GM10266 (cell line): ENCODE measurements at regions not wholly inside any gene's neighbourhood (a gene's known extent, or its start where the extent isn't known, plus 50 kb on each side); places are given as distances from the start of the nearest gene placed in this dataset.
"Not testable (repeated sequence)": the region's sequence is repeated elsewhere in the genome, so short reads cannot be mapped to it uniquely, and the experiment has no call there.

Source experiments
- DNase-seq: peaks from one replicate; pipeline ENCODE4 v3.0.0; 2012; ENCODE audit errors: extremely low spot score
- TF ChIP-seq, protein P1 (sequence below): IDR thresholded peaks from 2 replicates; pipeline ENCODE4 v1.5.1; 2012; ENCODE audit warnings: mild to moderate bottlenecking, low read depth; ENCODE audit not compliant: control insufficient read depth, insufficient read depth; ENCODE audit errors: missing control alignments

DNA sequence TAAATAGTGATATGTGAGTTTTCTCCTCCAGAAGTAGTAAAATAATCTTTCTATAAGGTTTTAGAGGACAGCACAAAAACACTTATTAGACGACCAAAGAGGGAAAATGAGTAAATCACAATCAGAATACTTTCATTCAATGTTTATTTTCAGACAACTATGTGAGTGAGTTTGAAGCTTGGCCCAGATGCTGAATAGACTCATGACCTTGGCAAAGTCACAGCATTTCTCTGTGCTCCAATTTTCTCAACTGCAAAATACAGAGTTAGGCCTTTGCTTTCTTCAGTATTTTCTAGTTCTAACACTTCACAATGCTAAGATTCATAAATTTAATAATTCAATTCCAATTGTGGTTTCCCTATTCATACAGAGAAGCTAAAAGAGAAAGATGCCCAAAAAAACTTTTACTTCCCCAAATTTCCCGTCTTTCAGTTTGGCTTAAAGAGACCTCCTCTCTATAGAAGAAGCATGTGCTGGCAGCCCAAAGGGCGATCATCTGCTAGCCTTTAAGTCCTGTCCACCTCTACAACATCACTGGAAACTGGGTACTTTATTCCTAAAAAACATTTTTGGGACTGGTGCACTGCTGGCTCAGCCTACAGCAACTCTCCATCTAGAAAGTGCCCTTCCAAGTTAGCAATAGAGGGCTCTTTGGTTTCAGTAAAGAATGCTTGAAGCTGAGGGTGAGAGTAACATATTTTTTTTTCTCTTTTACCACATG, 116.8 kb upstream of the GORAB start:
- TF ChIP-seq, protein P1, sequence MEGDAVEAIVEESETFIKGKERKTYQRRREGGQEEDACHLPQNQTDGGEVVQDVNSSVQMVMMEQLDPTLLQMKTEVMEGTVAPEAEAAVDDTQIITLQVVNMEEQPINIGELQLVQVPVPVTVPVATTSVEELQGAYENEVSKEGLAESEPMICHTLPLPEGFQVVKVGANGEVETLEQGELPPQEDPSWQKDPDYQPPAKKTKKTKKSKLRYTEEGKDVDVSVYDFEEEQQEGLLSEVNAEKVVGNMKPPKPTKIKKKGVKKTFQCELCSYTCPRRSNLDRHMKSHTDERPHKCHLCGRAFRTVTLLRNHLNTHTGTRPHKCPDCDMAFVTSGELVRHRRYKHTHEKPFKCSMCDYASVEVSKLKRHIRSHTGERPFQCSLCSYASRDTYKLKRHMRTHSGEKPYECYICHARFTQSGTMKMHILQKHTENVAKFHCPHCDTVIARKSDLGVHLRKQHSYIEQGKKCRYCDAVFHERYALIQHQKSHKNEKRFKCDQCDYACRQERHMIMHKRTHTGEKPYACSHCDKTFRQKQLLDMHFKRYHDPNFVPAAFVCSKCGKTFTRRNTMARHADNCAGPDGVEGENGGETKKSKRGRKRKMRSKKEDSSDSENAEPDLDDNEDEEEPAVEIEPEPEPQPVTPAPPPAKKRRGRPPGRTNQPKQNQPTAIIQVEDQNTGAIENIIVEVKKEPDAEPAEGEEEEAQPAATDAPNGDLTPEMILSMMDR: no peak
- no peak for DNase-seq

DNA sequence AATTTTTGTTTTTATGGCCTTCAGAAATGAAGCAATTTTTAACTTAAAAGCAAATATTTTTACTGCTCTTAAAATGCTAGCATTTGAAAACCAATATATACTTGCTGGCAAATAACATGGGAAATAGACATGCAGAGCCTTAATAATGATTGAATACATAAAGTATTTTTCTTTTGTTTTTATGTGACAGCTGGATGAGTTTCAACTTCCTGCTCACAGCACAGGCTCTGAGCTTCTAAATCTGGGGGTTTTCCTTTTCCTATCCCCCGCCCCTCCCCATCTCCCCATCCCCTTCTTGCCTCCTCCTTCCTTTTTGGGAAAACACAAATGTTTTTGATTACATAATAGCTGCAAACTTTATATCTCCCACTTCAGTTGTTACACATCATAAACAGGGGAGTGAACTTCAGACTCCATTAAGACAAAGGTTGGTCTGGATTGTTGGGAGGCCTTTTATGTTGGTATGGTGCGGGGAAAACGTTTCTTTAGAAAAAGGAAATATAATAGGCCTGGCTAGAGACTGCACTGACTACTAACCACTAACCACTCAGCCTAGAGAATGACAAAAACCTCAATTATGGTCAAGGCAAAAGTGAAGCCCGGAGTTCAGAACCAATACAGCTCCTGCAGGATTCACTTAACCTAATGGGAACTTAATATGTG, 116.1 kb upstream of the GORAB start:
- no peak for DNase-seq

DNA sequence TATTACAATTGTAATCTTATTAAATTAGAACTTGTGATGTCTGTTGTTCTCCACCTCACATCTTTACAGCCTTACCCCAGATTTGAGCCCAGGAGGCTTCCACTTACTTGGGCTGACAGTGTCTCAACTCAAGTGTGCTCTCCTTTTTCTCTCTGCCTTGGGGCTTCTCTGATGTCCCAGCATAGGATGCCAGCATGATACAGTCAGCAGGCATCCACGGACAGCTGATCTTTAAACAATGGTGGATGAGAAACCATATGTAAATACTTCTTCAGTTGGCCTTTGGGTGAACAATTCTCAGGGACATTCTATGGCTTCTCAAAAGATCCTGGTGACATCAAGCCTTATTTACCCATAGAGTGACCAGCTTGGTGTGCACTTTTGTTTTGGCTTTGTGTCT, 107.6 kb upstream of the GORAB start:
- TF ChIP-seq, protein P1: no peak
- no peak for DNase-seq

More for the DNA sequence above, 116.1 kb upstream of the GORAB start:
- TF ChIP-seq, protein P1: no peak

DNA sequence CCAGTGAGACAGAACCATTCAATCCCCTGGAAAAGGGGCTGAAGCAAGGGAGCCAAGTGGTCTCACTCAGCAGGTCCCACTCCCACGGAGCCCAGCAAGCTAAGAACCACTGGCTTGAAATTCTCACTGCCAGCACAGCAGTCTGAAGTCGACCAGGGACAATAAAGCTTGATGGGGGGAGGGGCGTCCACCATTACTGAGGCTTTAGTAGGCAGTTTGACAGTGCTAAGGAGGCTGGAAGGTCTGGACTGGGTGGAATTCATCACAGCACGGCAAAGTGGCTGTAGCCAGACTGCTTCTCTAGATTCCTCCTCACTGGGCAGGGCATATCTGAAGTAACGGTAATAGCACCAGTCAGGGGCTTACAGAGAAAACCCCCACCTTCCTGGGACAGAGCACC, 105.4 kb upstream of the GORAB start:
- no peak for DNase-seq
- TF ChIP-seq, protein P1: no peak

DNA sequence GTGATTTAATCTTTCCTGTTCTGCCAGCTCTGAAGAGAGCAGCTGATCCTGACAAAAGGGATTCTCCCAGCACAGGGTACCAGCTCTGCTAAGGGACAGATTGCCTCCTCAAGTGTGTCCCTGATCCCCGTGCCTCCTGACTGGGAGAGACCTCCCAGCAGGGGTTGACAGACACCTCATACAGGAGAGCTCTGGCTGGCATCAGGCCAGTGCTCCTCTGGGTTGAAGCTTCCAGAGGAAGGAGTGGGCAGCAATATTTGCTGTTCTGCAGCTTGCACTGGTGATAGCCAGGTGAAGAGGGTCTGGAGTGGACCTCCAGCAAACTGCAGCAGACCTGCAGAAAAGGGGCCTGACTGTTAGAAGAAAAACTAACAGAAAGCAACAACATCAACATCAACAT, 105.0 kb upstream of the GORAB start:
- not testable (repeated sequence) for DNase-seq

DNA sequence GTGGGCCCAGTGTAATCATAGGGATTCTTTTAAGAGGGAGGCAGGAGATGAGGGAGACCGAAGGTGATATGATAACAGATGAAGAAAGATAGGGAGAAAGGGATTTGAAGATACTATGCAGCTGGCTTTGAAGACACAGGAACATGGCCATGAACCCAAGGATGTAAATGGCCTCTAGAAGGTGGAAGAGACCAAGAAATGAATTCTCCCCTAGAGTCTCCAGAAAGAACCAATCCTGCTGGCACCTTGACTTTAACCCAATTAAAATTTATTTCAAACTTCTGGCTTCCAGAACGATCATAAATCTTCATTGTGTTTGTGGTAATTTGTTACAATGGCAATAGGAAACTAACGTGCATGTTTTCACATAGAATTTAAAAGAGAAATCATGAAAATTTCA, 95.0 kb upstream of the GORAB start:
- DNase-seq: no peak
- TF ChIP-seq, protein P1: no peak

DNA sequence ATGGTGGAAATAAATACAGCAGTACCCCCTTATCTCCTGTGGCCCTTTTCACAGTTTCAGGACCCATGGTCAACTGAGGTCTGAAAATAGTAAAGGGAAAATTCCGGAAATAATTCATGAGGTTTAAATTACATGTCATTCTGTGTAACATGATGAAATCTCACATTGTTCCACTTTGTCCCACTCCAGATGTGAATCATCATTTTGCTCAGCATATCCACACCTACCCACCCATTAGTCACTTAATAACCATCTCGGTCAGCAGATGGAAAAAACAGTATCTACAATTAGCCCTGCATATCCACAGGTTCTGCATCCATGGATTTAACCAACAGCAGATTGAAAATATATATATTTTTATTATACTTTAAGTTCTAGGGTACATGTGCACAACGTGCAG, 86.9 kb upstream of the GORAB start:
- no peak for DNase-seq
- TF ChIP-seq, protein P1: no peak
